HEK293T (cell line): ENCODE measurements at regions not wholly inside any gene's neighbourhood (a gene's known extent, or its start where the extent isn't known, plus 50 kb on each side); places are given as distances from the start of the nearest gene placed in this dataset.

Experiments used
- BHLHE40 ChIP-seq: fragments of 450-650 bp; IDR thresholded peaks from 2 replicates; pipeline ENCODE4 v1.6.1; 2016; ENCODE audit warnings: mild to moderate bottlenecking, moderate library complexity, borderline replicate concordance
- FOXA1 ChIP-seq: fragments of 450-650 bp; IDR thresholded peaks from 2 replicates; pipeline ENCODE4 v1.6.1; 2016; ENCODE audit warnings: mild to moderate bottlenecking
- FOXK2 ChIP-seq: fragments of 450-650 bp; IDR thresholded peaks from 2 replicates; pipeline ENCODE4 v1.6.1; 2016; ENCODE audit warnings: mild to moderate bottlenecking
- NFRKB ChIP-seq: fragments of 450-650 bp; IDR thresholded peaks from 2 replicates; pipeline ENCODE4 v1.6.1; 2016; ENCODE audit warnings: mild to moderate bottlenecking, moderate library complexity
- SP1 ChIP-seq: fragments of 450-650 bp; IDR thresholded peaks from 2 replicates; pipeline ENCODE4 v1.6.1; 2017
- SUZ12 ChIP-seq: fragments of 450-650 bp; IDR thresholded peaks from 2 replicates; pipeline ENCODE4 v1.6.1; 2016; ENCODE audit warnings: mild to moderate bottlenecking

DNA sequence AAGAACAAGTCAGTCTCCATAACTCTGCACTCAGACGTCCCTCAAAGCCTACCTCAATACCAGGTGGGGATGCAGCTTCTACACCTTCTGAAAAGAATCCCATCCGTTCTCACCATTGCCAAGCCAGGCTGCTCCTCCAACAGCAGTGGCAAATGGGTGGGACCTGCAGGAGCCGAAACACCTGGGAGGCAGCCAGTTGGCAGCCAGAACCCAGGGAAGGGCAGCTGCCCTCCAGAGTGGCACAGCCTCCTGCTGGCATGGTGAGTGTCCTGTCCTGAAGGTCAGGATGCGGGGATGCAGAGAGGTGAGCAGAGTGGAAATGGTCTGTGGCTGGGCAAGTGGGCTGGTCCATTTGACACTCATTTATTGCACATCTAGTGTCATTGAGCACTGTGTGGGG lies 210.6 kb upstream of the CDH4 start:
- no peak for TF ChIP-seq SP1
- no peak for TF ChIP-seq NFRKB
- no peak for TF ChIP-seq FOXK2
- no peak for TF ChIP-seq FOXA1
- no peak for TF ChIP-seq SUZ12
- TF ChIP-seq BHLHE40, result no peak
